Ovary (tissue), 3 donors: ENCODE measurements at regions not wholly inside any gene's neighbourhood (a gene's known extent, or its start where the extent isn't known, plus 50 kb on each side); places are given as distances from the start of the nearest gene placed in this dataset.

Experiments used
- CTCF ChIP-seq, 3 donors: fragments of 450-650 bp in 2 of 3; fragments of 200-600 bp in 1 of 3; IDR thresholded peaks; one replicate each; pipeline versions ENCODE4 v1.5.1 to v1.8.0; 2016 to 2022; ENCODE audit warnings: antibody characterized with exemption in 3 of 3, mild to moderate bottlenecking in 1 of 3
- POLR2A ChIP-seq: fragments of 450-650 bp; IDR thresholded peaks from one replicate; pipeline ENCODE4 v1.6.1; 2017; ENCODE audit warnings: antibody characterized with exemption, mild to moderate bottlenecking, moderate library complexity
- donor health status: DM: no; HTN: no; CAD: no.

- no peak for TF ChIP-seq CTCF (IDR thresholded peaks at IDR 0.05)
- no peak for TF ChIP-seq POLR2A
Measured at GRCh38 chr4:163621821-163622220, 127.3 kb downstream of the TMA16 start.
